DND-41 (cell line): ENCODE measurements at regions not wholly inside any gene's neighbourhood (a gene's known extent, or its start where the extent isn't known, plus 50 kb on each side); places are given as distances from the start of the nearest gene placed in this dataset.

Source experiments
- ATAC-seq: fragments of 200-7000 bp; cut with Tn5 transposase; 3 replicates; pipeline ENCODE4 v1.9.1; 2021; ENCODE audit warnings: low read depth; ENCODE audit not compliant: insufficient read depth
- DNase-seq: peaks from one replicate; pipeline ENCODE4 v3.0.0-alpha.2; 2020
- H2AFZ ChIP-seq: 2 replicates; pipeline ENCODE4 v1.6.0; 2012; ENCODE audit warnings: low read depth, low read length
- H3K27ac ChIP-seq: 2 replicates; pipeline ENCODE4 v1.5.1; 2012; ENCODE audit warnings: low read length, inconsistent platforms
- H3K27me3 ChIP-seq: fragments of 200-600 bp; sonication (generic); 2 replicates; pipeline ENCODE4 v1.6.0; 2012; ENCODE audit warnings: low read length, mild to moderate bottlenecking, inconsistent platforms; ENCODE audit not compliant: insufficient read depth, poor library complexity
- H3K36me3 ChIP-seq: 2 replicates; pipeline ENCODE4 v1.5.1; 2012; ENCODE audit warnings: low read length, inconsistent platforms; ENCODE audit not compliant: insufficient read depth
- H3K4me1 ChIP-seq: 2 replicates; pipeline ENCODE4 v1.5.1; 2012; ENCODE audit warnings: mild to moderate bottlenecking, low read length; ENCODE audit not compliant: insufficient read depth
- H3K4me2 ChIP-seq: 2 replicates; pipeline ENCODE4 v1.6.0; 2012; ENCODE audit warnings: mild to moderate bottlenecking, moderate library complexity, low read length, inconsistent platforms; ENCODE audit not compliant: insufficient read depth
- H3K4me3 ChIP-seq, 2 experiments: fragments of 200-600 bp in 1 of 2; shearing (Covaris generic) in 1 of 2; 2 replicates each; pipeline ENCODE4 v1.5.1; 2012 to 2016; ENCODE audit warnings: inconsistent platforms in 2 of 2, low read length in 2 of 2, mild to moderate bottlenecking in 2 of 2, low read depth in 1 of 2, moderate library complexity in 1 of 2
- H3K79me2 ChIP-seq: 2 replicates; pipeline ENCODE4 v1.6.0; 2012; ENCODE audit warnings: low read length, inconsistent platforms; ENCODE audit not compliant: insufficient read depth
- H3K9ac ChIP-seq: 2 replicates; pipeline ENCODE4 v1.6.0; 2012; ENCODE audit warnings: low read depth, mild to moderate bottlenecking, inconsistent platforms, low read length, moderate library complexity
- H3K9me3 ChIP-seq: 2 replicates; pipeline ENCODE4 v1.5.1; 2012; ENCODE audit warnings: low read length, moderate library complexity, mild to moderate bottlenecking, inconsistent platforms; ENCODE audit not compliant: insufficient read depth, severe bottlenecking
- H4K20me1 ChIP-seq: 2 replicates; pipeline ENCODE4 v1.6.0; 2012; ENCODE audit warnings: low read length; ENCODE audit not compliant: insufficient read depth
- CTCF ChIP-seq: IDR thresholded peaks from 2 replicates; pipeline ENCODE4 v1.5.1; 2012; ENCODE audit warnings: borderline replicate concordance, low read length, moderate library complexity, mild to moderate bottlenecking; ENCODE audit not compliant: poor library complexity, severe bottlenecking; ENCODE audit errors: extremely low read depth
- EZH2 ChIP-seq: IDR thresholded peaks from 3 replicates; pipeline ENCODE4 v1.6.1; 2012; ENCODE audit warnings: borderline replicate concordance, low read depth, mild to moderate bottlenecking, moderate library complexity, low read length, inconsistent platforms; ENCODE audit not compliant: severe bottlenecking

GRCh38 chr1:96999191-96999590 lies 277.6 kb downstream of the PTBP2 start:
- DNase-seq: no peak
- H3K9ac ChIP-seq: no peak overlapping the region
- no peak overlapping the region for H3K4me2 ChIP-seq
- H3K4me1 ChIP-seq: no peaks in the 10 kb centered on the region
- no peak overlapping the region for H3K27ac ChIP-seq
- H3K79me2 ChIP-seq: no peaks in the 10 kb centered on the region
- no peak overlapping the region for H2AFZ ChIP-seq
- no peaks in the 10 kb centered on the region for H3K36me3 ChIP-seq
- H4K20me1 ChIP-seq: no peaks in the 10 kb centered on the region
- ATAC-seq: no peak
- no peaks in the 10 kb centered on the region for H3K9me3 ChIP-seq
- H3K4me3 ChIP-seq: no peak overlapping the region
- H3K27me3 ChIP-seq: no peaks in the 10 kb centered on the region
- TF ChIP-seq EZH2 (no peak), CTCF (no peak)

GRCh38 chr1:97004054-97004453 lies 282.5 kb downstream of the PTBP2 start:
- H3K4me2 ChIP-seq: no peak overlapping the region
- no peaks in the 10 kb centered on the region for H3K4me1 ChIP-seq
- no peak overlapping the region for H2AFZ ChIP-seq
- DNase-seq: no peak
- H3K9me3 ChIP-seq: no peaks in the 10 kb centered on the region
- H3K36me3 ChIP-seq: no peaks in the 10 kb centered on the region
- no peak for ATAC-seq
- no peaks in the 10 kb centered on the region for H3K27me3 ChIP-seq
- no peak overlapping the region for H3K4me3 ChIP-seq
- H3K9ac ChIP-seq: no peak overlapping the region
- TF ChIP-seq EZH2: no peak
- no peak for TF ChIP-seq CTCF
- no peaks in the 10 kb centered on the region for H3K79me2 ChIP-seq
- H4K20me1 ChIP-seq: no peaks in the 10 kb centered on the region
- no peak overlapping the region for H3K27ac ChIP-seq

GRCh38 chr1:97004743-97005142 lies 283.2 kb downstream of the PTBP2 start:
- Histone ChIP-seq H3K36me3 (no peaks in the 10 kb centered on the region), H3K4me2 (no peak overlapping the region), H3K9me3 (no peaks in the 10 kb centered on the region), H3K4me3 (no peak overlapping the region), H2AFZ (no peak overlapping the region), H4K20me1 (no peaks in the 10 kb centered on the region), H3K9ac (no peak overlapping the region), H3K27me3 (no peaks in the 10 kb centered on the region), H3K27ac (no peak overlapping the region), H3K4me1 (no peaks in the 10 kb centered on the region), H3K79me2 (no peaks in the 10 kb centered on the region)
- ATAC-seq: no peak
- no peak for TF ChIP-seq CTCF
- no peak for TF ChIP-seq EZH2
- no peak for DNase-seq
